ENCODE measurements at regions not wholly inside any gene's neighbourhood (a gene's known extent, or its start where the extent isn't known, plus 50 kb on each side); places are given as distances from the start of the nearest gene placed in this dataset.
"Not testable (repeated sequence)": the region's sequence is repeated elsewhere in the genome, so short reads cannot be mapped to it uniquely, and the experiment has no call there.

GRCh38 chr16:16610389-16610967 is 231.5 kb downstream of the NPIPA7 start:
- not testable (repeated sequence) for DNase-seq (ENCODE audit: low read depth, low spot score); H3K27ac ChIP-seq

GRCh38 chr16:16613212-16613611 is 234.3 kb downstream of the NPIPA7 start:
- H3K27ac ChIP-seq; DNase-seq (ENCODE audit: low read depth, low spot score): not testable (repeated sequence)

DNA sequence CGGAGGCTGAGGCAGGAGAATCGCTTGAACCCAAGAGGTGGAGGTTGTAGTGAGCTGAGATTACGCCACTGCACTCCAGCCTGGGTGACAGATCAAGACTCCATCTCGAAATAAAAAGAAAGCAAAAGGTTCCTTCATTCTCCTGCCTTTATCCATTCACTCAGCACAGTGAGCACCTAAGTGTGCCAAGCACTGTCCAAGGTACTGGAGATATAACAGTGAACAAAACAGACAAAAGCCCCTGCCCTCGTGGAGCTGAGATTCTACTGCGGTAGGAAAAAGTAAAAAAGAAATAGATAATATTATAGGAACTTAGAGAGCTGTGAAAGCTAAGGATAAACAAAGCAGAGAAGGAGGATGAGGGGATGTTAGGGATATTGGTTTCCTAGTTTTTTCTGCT is 235.5 kb downstream of the NPIPA7 start:
- not testable (repeated sequence) for H3K27ac ChIP-seq; DNase-seq (ENCODE audit: low read depth, low spot score)

DNA sequence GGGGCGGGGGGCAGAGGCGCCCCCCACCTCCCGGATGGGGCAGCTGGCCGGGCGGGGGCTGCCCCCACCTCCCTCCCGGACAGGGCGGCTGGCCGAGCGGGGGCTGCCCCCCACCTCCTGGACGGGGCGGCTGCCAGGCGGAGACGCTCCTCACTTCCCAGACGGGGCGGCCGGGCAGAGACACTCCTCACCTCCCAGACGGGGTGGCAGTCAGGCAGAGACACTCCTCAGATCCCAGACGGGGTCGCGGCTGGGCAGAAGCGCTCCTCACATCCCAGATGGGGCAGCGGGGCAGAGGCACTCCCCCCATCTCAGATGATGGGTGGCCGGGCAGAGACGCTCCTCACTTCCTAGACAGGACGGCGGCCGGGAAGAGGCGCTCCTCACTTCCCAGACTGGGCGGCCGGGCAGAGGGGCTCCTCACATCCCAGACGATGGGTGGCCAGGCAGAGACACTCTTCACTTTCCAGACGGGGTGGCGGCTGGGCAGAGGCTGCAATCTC is 240.1 kb downstream of the NPIPA7 start:
- not testable (repeated sequence) for H3K27ac ChIP-seq; DNase-seq (ENCODE audit: low read depth, low spot score)

- H3K27ac ChIP-seq; DNase-seq (ENCODE audit: low read depth, low spot score): not testable (repeated sequence)
Measured at GRCh38 chr16:16624367-16624766, 245.4 kb downstream of the NPIPA7 start.

GRCh38 chr16:16625140-16625539 is 246.2 kb downstream of the NPIPA7 start:
- not testable (repeated sequence) for DNase-seq (ENCODE audit: low read depth, low spot score); H3K27ac ChIP-seq

GRCh38 chr16:16627865-16628264 is 248.9 kb downstream of the NPIPA7 start:
- not testable (repeated sequence) for H3K27ac ChIP-seq; DNase-seq (ENCODE audit: low read depth, low spot score)

DNA sequence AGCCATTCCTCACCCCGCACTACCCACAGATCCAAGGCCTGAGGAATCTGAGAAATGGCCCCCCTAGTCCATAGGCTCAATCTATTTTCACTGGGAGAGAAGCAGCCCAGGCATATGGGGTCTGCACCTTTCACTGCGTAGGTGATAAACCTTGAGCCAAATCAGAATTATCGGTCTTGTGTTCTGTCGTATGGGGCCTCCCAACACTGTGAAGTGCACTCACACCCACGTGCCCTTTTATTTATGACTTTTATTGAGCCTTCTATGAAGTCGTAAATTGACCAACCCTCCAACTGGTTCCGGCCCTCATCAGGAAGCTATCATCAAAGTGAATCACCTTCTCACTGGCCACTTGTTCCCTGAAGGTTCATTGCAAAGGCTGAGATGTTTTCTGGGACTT is 259.3 kb downstream of the NPIPA7 start:
- not testable (repeated sequence) for H3K27ac ChIP-seq; DNase-seq (ENCODE audit: low read depth, low spot score)

GRCh38 chr16:16638714-16639113 is 259.8 kb downstream of the NPIPA7 start:
- DNase-seq (ENCODE audit: low read depth, low spot score); H3K27ac ChIP-seq: not testable (repeated sequence)

GRCh38 chr16:16643828-16644227 is 264.9 kb downstream of the NPIPA7 start:
- not testable (repeated sequence) for H3K27ac ChIP-seq; DNase-seq (ENCODE audit: low read depth, low spot score)

- not testable (repeated sequence) for DNase-seq (ENCODE audit: low read depth, low spot score); H3K27ac ChIP-seq
Measured at GRCh38 chr16:16648002-16648401, 269.1 kb downstream of the NPIPA7 start.

GRCh38 chr16:16672180-16672812 is 293.4 kb downstream of the NPIPA7 start:
- DNase-seq (ENCODE audit: low read depth, low spot score); H3K27ac ChIP-seq: not testable (repeated sequence)

DNA sequence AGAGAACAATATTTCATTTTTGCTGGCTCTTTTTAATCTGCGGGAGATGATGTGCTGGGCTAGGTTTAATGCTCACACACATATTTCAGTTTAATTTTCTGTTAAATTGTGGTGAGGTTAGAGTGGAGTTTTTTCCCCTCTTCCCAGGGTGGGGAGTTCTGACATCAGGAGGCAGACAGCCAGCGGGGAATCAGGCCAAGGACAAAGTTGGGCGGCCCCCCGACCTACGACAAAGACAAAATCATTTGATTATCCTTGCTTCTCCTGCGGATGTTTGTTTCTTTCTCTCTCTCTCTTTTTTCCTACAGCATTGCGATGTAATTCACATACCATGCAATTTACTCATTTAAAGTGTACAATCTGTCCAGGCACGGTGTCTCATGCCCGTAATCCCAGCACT is 295.9 kb downstream of the NPIPA7 start:
- not testable (repeated sequence) for DNase-seq (ENCODE audit: low read depth, low spot score); H3K27ac ChIP-seq

GRCh38 chr16:16721849-16722248 is 342.9 kb downstream of the NPIPA7 start:
- H3K27ac ChIP-seq: not testable (repeated sequence)

DNA sequence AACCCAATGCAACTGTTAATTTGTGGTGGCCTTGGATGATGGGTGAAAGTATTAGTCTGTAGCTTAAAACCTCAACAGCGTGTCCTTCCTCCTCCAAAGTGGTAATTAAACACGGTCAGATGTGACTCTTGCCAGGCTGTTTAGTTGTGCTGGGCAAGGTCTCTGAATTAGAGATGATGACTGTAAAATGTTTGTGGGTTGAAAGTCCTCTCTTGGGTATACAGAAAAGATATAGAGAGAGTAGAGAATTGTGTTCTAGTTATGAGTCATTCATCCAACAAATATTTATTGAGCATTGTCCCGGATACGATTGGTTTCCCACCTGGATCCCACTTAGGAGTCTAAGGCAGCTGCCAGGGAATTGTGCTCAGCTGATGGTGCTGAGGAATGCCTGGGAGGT is 343.7 kb downstream of the NPIPA7 start:
- H3K27ac ChIP-seq; DNase-seq (ENCODE audit: low read depth, low spot score): not testable (repeated sequence)

More at GRCh38 chr16:16721849-16722248, 342.9 kb downstream of the NPIPA7 start:
- DNase-seq (ENCODE audit: low read depth, low spot score): not testable (repeated sequence)

- not testable (repeated sequence) for DNase-seq (ENCODE audit: low read depth, low spot score); H3K27ac ChIP-seq
Measured at GRCh38 chr16:16723819-16724519, 345.0 kb downstream of the NPIPA7 start.

DNA sequence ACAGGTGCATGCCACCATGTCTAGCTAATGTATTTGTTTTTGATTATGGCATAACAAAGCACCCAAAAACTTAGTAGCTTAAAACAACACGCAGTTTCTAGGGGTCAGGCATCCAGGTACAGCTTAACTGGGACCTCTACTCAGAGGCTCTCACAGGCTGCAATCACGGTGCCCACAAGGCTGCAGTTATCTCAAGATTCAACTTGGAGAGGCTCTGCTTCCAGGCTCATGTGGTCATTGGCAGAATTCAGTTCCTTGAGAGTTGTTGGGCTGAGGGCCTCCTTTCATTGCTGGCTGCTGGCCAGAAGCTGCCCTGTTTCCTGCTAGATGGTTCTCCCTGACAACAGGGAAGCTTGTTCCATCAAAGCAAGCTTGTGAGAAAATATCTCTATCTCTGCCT is 348.1 kb downstream of the NPIPA7 start:
- not testable (repeated sequence) for H3K27ac ChIP-seq; DNase-seq (ENCODE audit: low read depth, low spot score)

- not testable (repeated sequence) for H3K27ac ChIP-seq; DNase-seq (ENCODE audit: low read depth, low spot score)
Measured at GRCh38 chr16:16742573-16742972, 363.6 kb downstream of the NPIPA7 start.

GRCh38 chr16:16754992-16755667 is 376.2 kb downstream of the NPIPA7 start:
- not testable (repeated sequence) for DNase-seq (ENCODE audit: low read depth, low spot score)

DNA sequence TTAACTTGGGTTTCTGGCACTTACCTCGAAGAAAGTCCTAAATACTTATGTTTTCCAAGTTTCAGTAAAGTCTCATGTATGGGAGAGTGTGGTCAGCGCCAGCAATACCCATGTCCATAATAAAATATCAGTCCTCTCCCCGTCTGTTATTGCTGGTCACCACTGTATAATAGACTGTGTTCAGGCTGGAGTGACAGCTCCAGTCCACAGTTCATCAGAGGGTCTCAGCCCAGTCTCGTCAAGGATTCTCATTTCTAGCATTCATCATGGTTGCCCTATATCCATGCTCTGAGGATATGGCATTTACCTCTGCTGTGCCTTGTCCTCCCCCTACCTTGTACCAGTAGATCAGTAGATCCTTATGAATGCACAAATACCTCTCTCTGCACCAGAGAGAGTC is 384.5 kb downstream of the NPIPA7 start:
- no peak for DNase-seq (ENCODE audit: low read depth, low spot score)
- no peak overlapping the region for H3K27ac ChIP-seq

More at GRCh38 chr16:16754992-16755667, 376.2 kb downstream of the NPIPA7 start:
- H3K27ac ChIP-seq: not testable (repeated sequence)

Data from epithelial cell of prostate (primary cell).